ENCODE measurements at regions not wholly inside any gene's neighbourhood (a gene's known extent, or its start where the extent isn't known, plus 50 kb on each side); places are given as distances from the start of the nearest gene placed in this dataset.
"Not testable (repeated sequence)": the region's sequence is repeated elsewhere in the genome, so short reads cannot be mapped to it uniquely, and the experiment has no call there.

DNA sequence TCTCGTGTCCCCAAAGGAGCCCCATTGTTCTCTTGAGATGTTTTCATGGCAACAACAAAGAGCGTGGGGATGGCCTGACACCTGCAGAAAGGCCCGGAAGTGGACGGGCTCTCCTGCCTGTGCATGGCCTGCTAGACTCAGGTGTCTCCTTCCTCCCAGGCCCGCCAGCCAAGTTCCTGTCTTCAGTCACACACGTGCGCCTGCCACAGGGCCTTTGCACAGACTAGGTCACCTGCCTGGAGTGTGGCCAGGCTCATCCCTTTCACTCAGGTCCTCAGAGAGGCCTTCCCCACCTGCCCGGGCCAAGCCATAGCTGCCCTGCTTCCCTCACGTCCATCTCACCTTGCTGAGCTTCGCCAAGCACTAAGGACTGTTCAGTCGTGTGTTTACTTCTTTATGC, 300.9 kb downstream of the FOXL1 start:
- DNase-seq: no peak
- TF ChIP-seq GATA1 (IDR thresholded peaks at IDR 0.05; ENCODE audit: low read depth, low read length) (no peak), POLR2A (IDR thresholded peaks at IDR 0.05; ENCODE audit: low read length) (no peak)

DNA sequence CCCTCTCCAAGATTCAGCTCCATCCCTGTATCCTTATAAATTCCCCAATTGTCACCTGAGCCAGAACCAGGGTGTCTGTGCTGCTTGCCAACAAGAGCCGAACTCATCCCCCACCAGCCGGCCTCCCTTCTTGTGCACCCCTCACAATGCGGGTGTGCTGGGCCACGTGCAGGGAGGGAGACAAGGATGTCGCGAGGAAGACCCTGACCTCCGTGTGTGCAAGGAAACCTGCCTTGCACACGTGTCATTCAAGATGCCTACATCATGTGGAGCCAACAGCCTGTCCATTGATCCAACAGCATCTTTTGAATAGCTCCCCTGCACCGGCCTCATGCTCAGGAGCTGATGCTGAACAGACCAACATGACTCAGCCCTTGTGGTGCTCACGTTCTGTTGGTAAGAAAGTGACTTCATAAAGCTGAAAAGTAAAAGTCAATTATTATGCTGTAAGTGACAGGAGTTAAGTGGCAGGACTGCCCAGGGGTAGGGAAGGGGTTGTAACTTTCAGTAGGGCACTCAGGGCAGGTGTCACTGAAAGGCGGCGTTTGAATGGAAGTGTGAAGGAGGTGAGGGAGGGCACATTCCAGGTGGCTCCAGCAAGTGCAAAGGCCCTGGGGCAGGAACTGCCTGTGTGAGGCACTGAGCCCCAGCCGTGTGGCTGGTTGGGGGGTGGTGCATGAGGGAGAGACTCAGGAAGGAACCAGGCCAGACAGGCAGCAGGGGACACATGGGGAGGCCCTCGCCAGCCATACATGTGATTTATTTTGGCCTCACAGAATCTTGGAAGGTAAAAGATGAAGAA, 302.2 kb downstream of the FOXL1 start:
- TF ChIP-seq POLR2A (IDR thresholded peaks at IDR 0.05; ENCODE audit: low read length) (no peak), GATA1 (IDR thresholded peaks at IDR 0.05; ENCODE audit: low read depth, low read length) (no peak)
- DNase-seq: no peak

DNA sequence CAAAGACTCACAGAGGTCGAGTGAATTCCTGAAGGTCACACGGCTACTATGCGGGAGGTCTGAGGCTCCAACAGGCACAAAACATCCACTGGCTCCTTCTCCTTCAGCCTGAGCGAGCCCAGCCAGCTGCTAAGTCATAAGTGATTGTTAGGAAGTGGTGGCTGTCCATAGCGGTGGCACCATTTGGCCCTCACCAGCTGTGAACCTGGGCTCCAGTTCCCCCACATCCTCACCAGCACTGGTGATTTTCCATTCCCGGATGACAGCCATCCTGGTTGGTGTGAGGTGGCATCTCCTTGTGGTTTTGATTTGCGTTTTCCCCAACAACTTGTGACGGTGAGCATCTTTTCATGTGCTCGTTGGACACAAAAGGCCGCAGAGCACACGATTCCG, 302.8 kb downstream of the FOXL1 start:
- TF ChIP-seq POLR2A (IDR thresholded peaks at IDR 0.05; ENCODE audit: low read length) (no peak), GATA1 (IDR thresholded peaks at IDR 0.05; ENCODE audit: low read depth, low read length) (no peak)
- no peak for DNase-seq

DNA sequence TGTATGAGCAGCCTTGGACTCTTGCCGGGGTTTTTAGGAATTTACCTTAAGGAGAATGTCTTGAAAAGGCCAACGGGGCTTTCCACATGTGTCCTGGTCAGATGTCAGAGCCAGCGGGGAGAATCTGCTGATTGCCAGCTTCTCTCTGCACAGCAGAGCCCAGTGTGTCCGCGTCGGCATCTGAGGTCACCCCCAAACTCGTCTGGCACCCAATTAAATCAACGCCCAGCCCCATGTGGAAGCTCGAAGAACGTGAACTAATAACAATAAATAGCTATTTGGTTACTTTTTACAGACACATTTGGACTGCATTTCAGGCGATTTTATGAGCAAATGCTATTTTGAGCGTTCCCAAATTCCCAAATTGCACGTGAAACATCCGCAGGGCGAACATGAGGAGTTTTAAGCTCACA, 303.5 kb downstream of the FOXL1 start:
- no peak for TF ChIP-seq GATA1 (IDR thresholded peaks at IDR 0.05; ENCODE audit: low read depth, low read length)
- TF ChIP-seq POLR2A (IDR thresholded peaks at IDR 0.05; ENCODE audit: low read length): no peak
- no peak for DNase-seq

DNA sequence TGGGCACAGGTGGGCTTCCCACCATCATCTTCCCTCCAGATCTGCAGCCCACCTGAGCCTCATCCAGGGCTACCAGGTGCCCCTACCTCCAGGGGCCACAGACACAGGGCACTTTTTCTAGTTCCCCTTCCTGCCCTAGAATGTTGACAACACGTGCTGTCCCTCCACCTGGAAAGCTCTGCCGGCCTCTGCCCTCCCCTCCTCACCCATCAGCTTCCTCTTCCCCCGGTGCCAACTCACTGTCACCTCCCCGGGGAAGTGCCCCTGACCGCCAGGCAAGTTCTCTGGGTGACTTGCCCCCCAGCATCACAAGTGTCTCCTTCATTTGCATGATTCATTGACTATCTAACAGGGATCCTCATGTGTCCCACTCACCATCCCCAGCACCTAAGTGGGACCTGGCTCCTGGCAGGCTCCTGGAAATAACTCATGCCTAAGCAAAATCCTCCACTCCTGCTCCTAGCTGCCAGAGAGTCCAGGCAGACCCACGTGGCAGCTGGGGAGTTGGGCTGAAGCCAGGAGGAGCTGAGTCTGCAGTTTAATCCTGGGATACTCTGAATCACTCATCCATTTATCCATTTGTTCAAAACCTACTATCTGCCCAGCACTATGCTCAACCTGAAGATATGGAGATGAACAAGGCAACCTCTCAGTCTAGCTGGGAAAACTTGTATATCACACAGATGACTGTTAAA, 304.4 kb downstream of the FOXL1 start:
- TF ChIP-seq GATA1 (IDR thresholded peaks at IDR 0.05; ENCODE audit: low read depth, low read length): no peak
- TF ChIP-seq POLR2A (IDR thresholded peaks at IDR 0.05; ENCODE audit: low read length): no peak

DNA sequence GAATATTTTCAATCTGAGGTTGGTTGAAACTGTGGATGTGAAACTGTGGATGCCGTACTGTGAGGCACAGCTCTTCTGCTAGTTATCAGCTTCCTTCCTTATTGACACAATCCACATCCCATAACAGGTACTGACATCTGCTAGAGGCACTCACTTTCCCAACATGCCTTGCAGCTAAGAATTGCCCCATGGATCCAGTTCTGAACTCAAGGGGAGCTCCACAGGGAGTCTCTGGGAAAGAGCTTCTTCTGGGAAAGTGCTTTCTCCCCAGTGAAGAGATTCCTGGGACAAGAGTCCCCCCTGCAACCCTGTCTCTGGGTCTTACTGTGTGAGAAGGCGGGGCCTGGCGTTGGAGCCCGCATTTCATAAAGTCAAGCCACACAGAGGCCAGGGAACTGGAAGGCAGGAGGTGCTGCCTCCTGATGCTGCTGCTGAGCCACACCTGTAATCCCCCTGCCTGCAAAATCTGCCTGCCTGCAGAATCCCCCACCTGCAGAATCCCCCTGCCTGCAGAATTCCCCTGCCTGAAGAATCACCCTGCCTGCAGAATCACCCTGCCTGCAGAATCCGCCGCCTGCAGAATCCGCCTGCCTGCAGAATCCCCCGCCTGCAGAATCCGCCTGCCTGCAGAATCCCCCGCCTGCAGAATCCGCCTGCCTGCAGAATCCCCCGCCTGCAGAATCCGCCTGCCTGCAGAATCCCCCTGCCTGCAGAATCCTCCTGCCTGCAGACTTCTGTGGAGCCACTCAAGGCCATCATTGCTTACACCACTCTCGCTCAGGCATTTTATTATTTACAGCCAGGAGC, 305.4 kb downstream of the FOXL1 start:
- TF ChIP-seq GATA1 (IDR thresholded peaks at IDR 0.05; ENCODE audit: low read depth, low read length): no peak
- TF ChIP-seq POLR2A (IDR thresholded peaks at IDR 0.05; ENCODE audit: low read length): no peak
- no peak for DNase-seq

More for the DNA sequence above, 304.4 kb downstream of the FOXL1 start:
- no peak for DNase-seq

DNA sequence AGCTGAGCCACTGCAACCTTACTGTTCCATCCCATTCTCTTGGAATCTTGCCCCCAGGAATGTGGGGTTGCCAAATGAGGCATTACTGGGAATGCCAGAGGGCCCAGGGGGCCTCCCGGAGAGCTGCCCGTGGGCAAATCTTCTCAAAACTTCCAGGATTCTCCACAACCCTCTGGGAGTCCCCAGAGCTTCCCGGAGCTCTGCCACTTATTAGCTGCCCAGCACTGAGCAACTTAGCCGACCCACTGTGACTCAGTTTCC, 306.0 kb downstream of the FOXL1 start:
- TF ChIP-seq POLR2A (IDR thresholded peaks at IDR 0.05; ENCODE audit: low read length): no peak
- no peak for TF ChIP-seq GATA1 (IDR thresholded peaks at IDR 0.05; ENCODE audit: low read depth, low read length)
- DNase-seq: no peak

DNA sequence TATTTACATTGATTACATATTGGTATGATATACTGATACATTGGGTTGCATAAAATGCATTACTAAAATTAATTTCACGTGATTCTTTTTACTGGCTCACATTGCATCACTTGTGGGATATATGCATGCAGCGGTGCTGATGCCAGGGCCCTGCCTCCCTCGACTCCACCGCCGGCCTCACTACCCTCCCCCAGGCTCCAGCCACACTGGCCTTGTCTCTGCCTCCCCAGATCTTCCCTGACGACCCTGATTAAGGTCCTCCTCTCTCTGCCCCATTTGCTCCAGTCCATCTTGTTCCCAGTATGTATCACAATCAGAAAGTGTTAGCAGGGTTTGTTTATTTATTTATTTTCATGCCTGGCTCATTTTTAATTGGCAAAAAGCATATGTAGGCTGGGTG, 306.8 kb downstream of the FOXL1 start:
- TF ChIP-seq POLR2A (IDR thresholded peaks at IDR 0.05; ENCODE audit: low read length) (no peak), GATA1 (IDR thresholded peaks at IDR 0.05; ENCODE audit: low read depth, low read length) (no peak)
- DNase-seq: no peak

DNA sequence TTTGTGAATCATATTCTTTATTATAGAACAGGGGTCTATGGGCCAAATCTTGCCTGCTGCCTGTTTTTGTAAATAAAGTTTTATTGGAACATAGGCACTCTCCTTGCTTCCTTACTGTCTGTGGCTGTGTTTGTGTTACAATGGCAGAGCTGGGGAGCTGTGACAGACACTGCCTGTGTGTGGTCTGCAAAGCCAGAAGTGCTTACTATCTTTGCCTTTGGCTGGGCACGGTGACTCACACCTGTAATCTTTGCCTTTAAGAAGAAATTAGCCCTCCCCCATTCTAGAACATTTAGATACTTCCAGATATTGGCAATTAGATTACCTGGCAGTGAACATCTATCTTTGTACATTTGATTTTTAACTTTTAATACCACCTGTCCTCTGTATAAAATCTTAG, 308.3 kb downstream of the FOXL1 start:
- no peak for TF ChIP-seq GATA1 (IDR thresholded peaks at IDR 0.05; ENCODE audit: low read depth, low read length)
- TF ChIP-seq POLR2A (IDR thresholded peaks at IDR 0.05; ENCODE audit: low read length): no peak
- DNase-seq: no peak

DNA sequence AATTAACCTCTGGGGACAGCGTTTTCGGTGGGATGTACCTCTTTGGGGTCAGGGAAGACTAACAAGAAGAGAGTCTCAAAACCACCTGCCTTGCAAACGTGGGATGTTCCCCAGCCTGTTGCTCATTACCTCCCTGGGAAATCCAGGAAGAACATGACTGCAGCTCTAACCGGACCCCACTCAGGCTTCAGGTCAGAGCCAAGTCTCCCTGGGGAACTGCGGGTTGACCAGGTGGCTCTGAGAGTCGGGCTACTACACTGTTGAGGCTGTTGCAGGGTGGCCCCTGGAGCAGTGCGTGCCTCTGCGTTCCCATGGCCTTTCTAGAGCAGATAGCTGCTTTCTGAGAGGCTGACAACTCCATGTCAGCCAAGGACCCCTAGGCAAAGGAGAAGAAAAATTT, 309.1 kb downstream of the FOXL1 start:
- TF ChIP-seq GATA1 (IDR thresholded peaks at IDR 0.05; ENCODE audit: low read depth, low read length) (no peak), POLR2A (IDR thresholded peaks at IDR 0.05; ENCODE audit: low read length) (no peak)
- DNase-seq: no peak

DNA sequence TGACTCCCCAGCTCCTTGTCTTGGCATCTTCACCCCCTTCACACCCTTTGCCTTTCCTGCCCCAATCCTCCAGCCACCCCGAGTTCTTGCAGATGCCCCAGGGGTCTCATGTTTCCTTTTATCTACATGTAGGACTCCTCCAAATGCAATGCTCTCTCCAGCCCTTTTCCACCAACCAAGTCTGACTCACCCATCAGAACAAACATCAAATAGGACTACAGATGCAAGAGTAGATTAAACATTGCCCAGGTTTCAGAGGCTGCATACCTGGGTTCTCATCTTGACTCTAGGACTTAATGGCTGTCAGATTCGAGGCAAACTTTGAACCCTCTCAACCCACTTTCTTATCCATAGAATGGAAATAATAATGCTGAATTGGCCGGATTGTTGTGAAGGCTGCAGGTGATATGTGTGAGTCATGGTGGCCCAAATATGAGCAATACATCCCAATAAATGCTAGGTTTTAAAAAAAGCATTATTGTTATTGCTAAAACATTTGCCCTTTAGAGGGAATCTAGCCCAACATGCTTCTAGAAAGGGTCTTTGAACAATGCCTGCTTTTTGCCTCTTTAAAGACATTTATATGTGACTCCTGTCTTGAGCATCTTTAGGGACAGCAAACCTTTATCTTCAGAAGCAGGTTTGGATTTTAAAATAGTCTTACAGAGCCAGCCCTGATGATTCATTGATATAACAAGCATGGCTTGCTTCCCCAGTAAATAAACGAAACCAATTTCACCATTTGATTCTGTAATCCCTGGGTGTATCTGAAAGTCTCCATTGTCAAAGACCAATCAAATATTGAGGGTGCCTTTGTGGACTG, 310.1 kb downstream of the FOXL1 start:
- TF ChIP-seq GATA1 (IDR thresholded peaks at IDR 0.05; ENCODE audit: low read depth, low read length): no peak
- TF ChIP-seq POLR2A (IDR thresholded peaks at IDR 0.05; ENCODE audit: low read length): no peak
- DNase-seq: no peak

DNA sequence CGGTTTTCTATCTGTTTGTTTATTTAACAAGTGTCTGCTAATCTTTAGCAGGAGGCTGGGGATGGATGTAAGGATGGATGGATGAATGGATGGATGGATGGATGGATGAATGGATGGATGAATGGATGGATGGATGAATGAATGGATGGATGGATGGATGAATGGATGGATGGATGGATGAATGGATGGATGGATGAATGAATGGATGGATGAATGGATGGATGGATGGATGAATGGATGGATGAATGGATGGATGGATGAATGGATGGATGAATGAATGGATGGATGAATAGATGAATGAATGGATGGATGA, 310.7 kb downstream of the FOXL1 start:
- not testable (repeated sequence) for DNase-seq

DNA sequence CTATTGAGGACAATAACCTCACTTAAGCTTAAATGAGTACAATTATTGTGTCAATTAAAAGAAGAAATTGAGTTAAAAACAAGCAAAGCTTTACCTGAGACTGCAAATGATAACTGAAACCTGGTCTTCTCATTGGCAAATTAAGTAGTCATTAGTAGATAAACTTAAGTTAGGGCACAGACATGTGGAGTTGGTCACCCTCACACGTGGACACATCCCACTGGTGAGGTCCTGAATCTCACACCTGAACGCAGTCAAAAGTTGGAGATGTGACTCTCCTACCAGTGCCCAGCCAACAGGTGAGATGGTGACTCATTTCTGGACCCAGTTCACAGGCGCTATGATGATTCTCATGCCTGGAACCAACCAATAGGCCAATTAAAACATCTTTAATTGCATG, 311.6 kb downstream of the FOXL1 start:
- no peak for DNase-seq
- TF ChIP-seq GATA1 (IDR thresholded peaks at IDR 0.05; ENCODE audit: low read depth, low read length) (no peak), POLR2A (IDR thresholded peaks at IDR 0.05; ENCODE audit: low read length) (no peak)

DNA sequence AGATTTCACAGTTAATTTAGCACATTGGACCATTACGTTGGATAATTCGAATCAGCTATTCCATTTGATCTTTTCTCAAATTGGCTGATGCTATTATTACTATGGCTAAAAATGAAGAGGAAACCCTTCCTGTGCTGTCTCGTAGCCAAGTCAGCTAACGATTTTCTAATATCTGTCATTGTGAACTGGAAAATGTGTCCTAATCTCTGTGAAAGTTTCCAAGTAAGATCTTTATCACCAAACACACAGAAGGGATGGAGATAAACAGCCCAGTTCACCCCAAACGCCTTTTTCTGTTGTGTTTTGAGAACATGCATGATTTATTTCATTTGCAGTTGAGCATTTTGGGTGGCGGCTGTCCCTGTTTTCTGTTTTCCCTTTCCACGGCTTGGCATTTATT, 312.8 kb downstream of the FOXL1 start:
- TF ChIP-seq GATA1 (IDR thresholded peaks at IDR 0.05; ENCODE audit: low read depth, low read length): no peak
- no peak for TF ChIP-seq POLR2A (IDR thresholded peaks at IDR 0.05; ENCODE audit: low read length)
- DNase-seq: peak in 1 of 2 experiments; percentile 24

Data from erythroblast (primary cell).